ENCODE measurements at regions not wholly inside any gene's neighbourhood (a gene's known extent, or its start where the extent isn't known, plus 50 kb on each side); places are given as distances from the start of the nearest gene placed in this dataset.

DNA sequence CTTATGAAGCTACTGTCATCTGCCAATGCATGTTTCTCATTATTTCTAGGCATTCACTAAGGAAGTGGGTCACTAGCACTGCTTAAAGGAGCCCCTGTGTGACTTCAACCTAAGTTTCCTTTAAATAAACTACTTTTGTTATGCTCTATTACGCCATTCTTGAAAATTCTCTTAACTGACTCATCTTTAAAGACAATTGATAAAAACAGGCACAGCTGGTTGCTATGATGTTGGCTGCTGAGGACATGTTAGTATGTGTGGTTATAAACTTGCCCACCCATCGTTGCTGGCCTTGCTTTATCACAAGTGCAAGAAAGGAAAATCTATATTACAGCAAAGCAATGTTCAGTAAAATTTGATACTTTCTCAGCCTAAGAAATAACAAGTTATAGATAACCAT is 75.8 kb upstream of the CNTNAP4 start:
- FAIRE-seq: no peak
- TF ChIP-seq ZNF160 (CRISPR knock-in tag; IDR thresholded peaks at IDR 0.05) (no peak), NAIF1 (CRISPR knock-in tag; IDR thresholded peaks at IDR 0.05; ENCODE audit: borderline replicate concordance) (no peak), HES4 (CRISPR knock-in tag; IDR thresholded peaks at IDR 0.05; ENCODE audit: borderline replicate concordance) (no peak), PPARG (CRISPR knock-in tag; conservative IDR thresholded peaks at IDR 0.05) (no peak), FOXK2 (IDR thresholded peaks at IDR 0.05) (no peak), MTF1 (CRISPR knock-in tag; IDR thresholded peaks at IDR 0.05) (no peak), RBM22 (optimal IDR thresholded peaks at IDR 0.05; ENCODE audit: low read length) (no peak), AGO2 (optimal IDR thresholded peaks at IDR 0.05; ENCODE audit: low read depth, low read length) (no peak), EHMT2 (IDR thresholded peaks at IDR 0.05; ENCODE audit: borderline replicate concordance, low read depth, low read length) (no peak), ZNF615 (CRISPR knock-in tag; IDR thresholded peaks at IDR 0.05; ENCODE audit: borderline replicate concordance) (no peak)
- TF ChIP-seq, protein P1, sequence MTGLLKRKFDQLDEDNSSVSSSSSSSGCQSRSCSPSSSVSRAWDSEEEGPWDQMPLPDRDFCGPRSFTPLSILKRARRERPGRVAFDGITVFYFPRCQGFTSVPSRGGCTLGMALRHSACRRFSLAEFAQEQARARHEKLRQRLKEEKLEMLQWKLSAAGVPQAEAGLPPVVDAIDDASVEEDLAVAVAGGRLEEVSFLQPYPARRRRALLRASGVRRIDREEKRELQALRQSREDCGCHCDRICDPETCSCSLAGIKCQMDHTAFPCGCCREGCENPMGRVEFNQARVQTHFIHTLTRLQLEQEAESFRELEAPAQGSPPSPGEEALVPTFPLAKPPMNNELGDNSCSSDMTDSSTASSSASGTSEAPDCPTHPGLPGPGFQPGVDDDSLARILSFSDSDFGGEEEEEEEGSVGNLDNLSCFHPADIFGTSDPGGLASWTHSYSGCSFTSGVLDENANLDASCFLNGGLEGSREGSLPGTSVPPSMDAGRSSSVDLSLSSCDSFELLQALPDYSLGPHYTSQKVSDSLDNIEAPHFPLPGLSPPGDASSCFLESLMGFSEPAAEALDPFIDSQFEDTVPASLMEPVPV (CRISPR knock-in tag; IDR thresholded peaks at IDR 0.05): no peak
- TF ChIP-seq, protein P2, sequence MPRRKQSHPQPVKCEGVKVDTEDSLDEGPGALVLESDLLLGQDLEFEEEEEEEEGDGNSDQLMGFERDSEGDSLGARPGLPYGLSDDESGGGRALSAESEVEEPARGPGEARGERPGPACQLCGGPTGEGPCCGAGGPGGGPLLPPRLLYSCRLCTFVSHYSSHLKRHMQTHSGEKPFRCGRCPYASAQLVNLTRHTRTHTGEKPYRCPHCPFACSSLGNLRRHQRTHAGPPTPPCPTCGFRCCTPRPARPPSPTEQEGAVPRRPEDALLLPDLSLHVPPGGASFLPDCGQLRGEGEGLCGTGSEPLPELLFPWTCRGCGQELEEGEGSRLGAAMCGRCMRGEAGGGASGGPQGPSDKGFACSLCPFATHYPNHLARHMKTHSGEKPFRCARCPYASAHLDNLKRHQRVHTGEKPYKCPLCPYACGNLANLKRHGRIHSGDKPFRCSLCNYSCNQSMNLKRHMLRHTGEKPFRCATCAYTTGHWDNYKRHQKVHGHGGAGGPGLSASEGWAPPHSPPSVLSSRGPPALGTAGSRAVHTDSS (CRISPR knock-in tag; conservative IDR thresholded peaks at IDR 0.05): no peak
- TF ChIP-seq, protein P3, sequence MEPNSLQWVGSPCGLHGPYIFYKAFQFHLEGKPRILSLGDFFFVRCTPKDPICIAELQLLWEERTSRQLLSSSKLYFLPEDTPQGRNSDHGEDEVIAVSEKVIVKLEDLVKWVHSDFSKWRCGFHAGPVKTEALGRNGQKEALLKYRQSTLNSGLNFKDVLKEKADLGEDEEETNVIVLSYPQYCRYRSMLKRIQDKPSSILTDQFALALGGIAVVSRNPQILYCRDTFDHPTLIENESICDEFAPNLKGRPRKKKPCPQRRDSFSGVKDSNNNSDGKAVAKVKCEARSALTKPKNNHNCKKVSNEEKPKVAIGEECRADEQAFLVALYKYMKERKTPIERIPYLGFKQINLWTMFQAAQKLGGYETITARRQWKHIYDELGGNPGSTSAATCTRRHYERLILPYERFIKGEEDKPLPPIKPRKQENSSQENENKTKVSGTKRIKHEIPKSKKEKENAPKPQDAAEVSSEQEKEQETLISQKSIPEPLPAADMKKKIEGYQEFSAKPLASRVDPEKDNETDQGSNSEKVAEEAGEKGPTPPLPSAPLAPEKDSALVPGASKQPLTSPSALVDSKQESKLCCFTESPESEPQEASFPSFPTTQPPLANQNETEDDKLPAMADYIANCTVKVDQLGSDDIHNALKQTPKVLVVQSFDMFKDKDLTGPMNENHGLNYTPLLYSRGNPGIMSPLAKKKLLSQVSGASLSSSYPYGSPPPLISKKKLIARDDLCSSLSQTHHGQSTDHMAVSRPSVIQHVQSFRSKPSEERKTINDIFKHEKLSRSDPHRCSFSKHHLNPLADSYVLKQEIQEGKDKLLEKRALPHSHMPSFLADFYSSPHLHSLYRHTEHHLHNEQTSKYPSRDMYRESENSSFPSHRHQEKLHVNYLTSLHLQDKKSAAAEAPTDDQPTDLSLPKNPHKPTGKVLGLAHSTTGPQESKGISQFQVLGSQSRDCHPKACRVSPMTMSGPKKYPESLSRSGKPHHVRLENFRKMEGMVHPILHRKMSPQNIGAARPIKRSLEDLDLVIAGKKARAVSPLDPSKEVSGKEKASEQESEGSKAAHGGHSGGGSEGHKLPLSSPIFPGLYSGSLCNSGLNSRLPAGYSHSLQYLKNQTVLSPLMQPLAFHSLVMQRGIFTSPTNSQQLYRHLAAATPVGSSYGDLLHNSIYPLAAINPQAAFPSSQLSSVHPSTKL (CRISPR knock-in tag; IDR thresholded peaks at IDR 0.05): no peak
- TF ChIP-seq, protein P4, sequence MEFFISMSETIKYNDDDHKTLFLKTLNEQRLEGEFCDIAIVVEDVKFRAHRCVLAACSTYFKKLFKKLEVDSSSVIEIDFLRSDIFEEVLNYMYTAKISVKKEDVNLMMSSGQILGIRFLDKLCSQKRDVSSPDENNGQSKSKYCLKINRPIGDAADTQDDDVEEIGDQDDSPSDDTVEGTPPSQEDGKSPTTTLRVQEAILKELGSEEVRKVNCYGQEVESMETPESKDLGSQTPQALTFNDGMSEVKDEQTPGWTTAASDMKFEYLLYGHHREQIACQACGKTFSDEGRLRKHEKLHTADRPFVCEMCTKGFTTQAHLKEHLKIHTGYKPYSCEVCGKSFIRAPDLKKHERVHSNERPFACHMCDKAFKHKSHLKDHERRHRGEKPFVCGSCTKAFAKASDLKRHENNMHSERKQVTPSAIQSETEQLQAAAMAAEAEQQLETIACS (CRISPR knock-in tag; IDR thresholded peaks at IDR 0.05): no peak
- TF ChIP-seq, protein P5, sequence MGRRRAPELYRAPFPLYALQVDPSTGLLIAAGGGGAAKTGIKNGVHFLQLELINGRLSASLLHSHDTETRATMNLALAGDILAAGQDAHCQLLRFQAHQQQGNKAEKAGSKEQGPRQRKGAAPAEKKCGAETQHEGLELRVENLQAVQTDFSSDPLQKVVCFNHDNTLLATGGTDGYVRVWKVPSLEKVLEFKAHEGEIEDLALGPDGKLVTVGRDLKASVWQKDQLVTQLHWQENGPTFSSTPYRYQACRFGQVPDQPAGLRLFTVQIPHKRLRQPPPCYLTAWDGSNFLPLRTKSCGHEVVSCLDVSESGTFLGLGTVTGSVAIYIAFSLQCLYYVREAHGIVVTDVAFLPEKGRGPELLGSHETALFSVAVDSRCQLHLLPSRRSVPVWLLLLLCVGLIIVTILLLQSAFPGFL (CRISPR knock-in tag; IDR thresholded peaks at IDR 0.05): no peak

More for the DNA sequence above, 75.8 kb upstream of the CNTNAP4 start:
- in situ Hi-C loops (cut with HindIII; ENCODE audit: extremely low pct_ligation_motif_present, low pct_unique_long_range_greater_than_20kb): no loop called here
- Histone ChIP-seq H2AFZ (ENCODE audit: low read length) (no peak overlapping the region), H3K4me1 (ENCODE audit: insufficient read depth, low read length) (no peaks in the 10 kb centered on the region), H3K4me3 (replicated peaks in 1 of 3; ENCODE audit: insufficient read depth in 1 of 3, low read depth in 2 of 3, low read length in 3 of 3) (no peak overlapping the region), H3K27me3 (ENCODE audit: control insufficient read depth in 1 of 2, insufficient read depth in 2 of 2, low read length in 2 of 2) (no peaks in the 10 kb centered on the region), H3K79me2 (ENCODE audit: insufficient read depth, low read length) (no peaks in the 10 kb centered on the region), H3K27ac (ENCODE audit: extremely low read length, insufficient read depth, low read length) (no peak overlapping the region), H3K4me2 (ENCODE audit: low read depth, low read length) (no peak overlapping the region), H3K36me3 (replicated peaks in 1 of 2; ENCODE audit: control insufficient read depth in 1 of 2, insufficient read depth in 2 of 2, low read length in 2 of 2) (no peaks in the 10 kb centered on the region), H4K20me1 (ENCODE audit: insufficient read depth, low read length) (no peaks in the 10 kb centered on the region), H3K9ac (ENCODE audit: insufficient read depth, low read depth, low read length) (no peak overlapping the region), H3K9me3 (ENCODE audit: low read length) (0 out of 2 replicates have a peak, but pooled peaks cover 7% of the 10 kb centered on the region)
- 7% methylated on average over 2 of the region's 2 CpGs for whole genome bisulfite sequencing (ENCODE audit: low lambda C conversion rate)
- ChIA-PET CTCF (ENCODE audit: low intra/inter-chr PET ratio, low total read pairs) (no interaction called here), POLR2A (no interaction called here)
- no peak for DNase-seq (ENCODE audit: low spot score)
- intact Hi-C loops (cut with micrococcal nuclease; ENCODE audit: unreplicated experiment): no loop called here
- no peak for ATAC-seq
- no TSS peak for BruUV-seq (replicated peaks)

All from HepG2 (cell line).